GM12878 (cell line): ENCODE measurements at regions not wholly inside any gene's neighbourhood (a gene's known extent, or its start where the extent isn't known, plus 50 kb on each side); places are given as distances from the start of the nearest gene placed in this dataset.

Experiments
- ATAC-seq: fragments of 200-7000 bp; cut with Tn5 transposase; 3 replicates; pipeline ENCODE4 v1.9.1; 2020; ENCODE audit warnings: mild to moderate bottlenecking, moderate library complexity
- BruUV-seq: library from RNA; stranded (reverse); fragments of 400-500 nt; replicated peaks from 2 replicates; lab custom pipeline; 2021; lab: Mats Ljungman, UMichigan
- CTCF ChIA-PET: fragments of 300-600 bp; sonication (Branson Sonifier 250); formaldehyde crosslinking; extraction: SDS; loops from one replicate; lab custom pipeline; 2021; ENCODE audit warnings: inconsistent platforms; lab: Yijun Ruan, JAX
- POLR2A ChIA-PET: fragments of 350-600 bp; formaldehyde crosslinking; extraction: SDS; loops from one replicate; lab custom pipeline; 2021; ENCODE audit warnings: inconsistent platforms; lab: Charles Lee
- RAD21 ChIA-PET: fragments of 300-600 bp; sonication (Branson Sonifier 250); formaldehyde crosslinking; loops from one replicate; lab custom pipeline; 2023; ENCODE audit warnings: antibody characterized with exemption; ENCODE audit not compliant: unreplicated experiment; lab: Charles Lee
- SMC1A ChIA-PET: fragments of 300-600 bp; sonication (Branson Sonifier 250); formaldehyde crosslinking; loops from one replicate; lab custom pipeline; 2023; ENCODE audit not compliant: unreplicated experiment, uncharacterized antibody; lab: Charles Lee
- DNase-seq: peaks from one replicate; pipeline ENCODE4 v3.0.0-alpha.2; 2011; ENCODE audit warnings: low read depth, low spot score
- FAIRE-seq: peaks from 3 replicates; lab custom pipeline; 2011; peaks lifted over from hg19 to GRCh38; lab: Jason Lieb, UNC
- H2AFZ ChIP-seq: 2 replicates; pipeline ENCODE4 v1.6.0; 2011; ENCODE audit warnings: low read depth, low read length, control low read depth; ENCODE audit not compliant: control insufficient read depth
- H3K27ac ChIP-seq: 2 replicates; pipeline ENCODE4 v1.5.1; 2011; ENCODE audit warnings: control low read depth; ENCODE audit not compliant: control insufficient read depth, insufficient read depth
- H3K27me3 ChIP-seq, 2 experiments: replicated peaks in 1 of 2; 2 replicates each; pipeline versions ENCODE4 v1.6.0 to v1.6.1; 2011; ENCODE audit warnings: low read length in 1 of 2; ENCODE audit not compliant: control insufficient read depth in 2 of 2, insufficient read depth in 2 of 2
- H3K36me3 ChIP-seq, 2 experiments: 2 replicates each; pipeline ENCODE4 v1.5.1; 2011; ENCODE audit warnings: low read length in 1 of 2; ENCODE audit not compliant: control insufficient read depth in 2 of 2, insufficient read depth in 2 of 2
- H3K4me1 ChIP-seq: 2 replicates; pipeline ENCODE4 v1.6.1; 2011; ENCODE audit warnings: mild to moderate bottlenecking, low read length, moderate library complexity, mixed read lengths; ENCODE audit not compliant: control insufficient read depth, insufficient read depth
- H3K4me2 ChIP-seq: 2 replicates; pipeline ENCODE4 v1.6.0; 2011; ENCODE audit warnings: control low read depth; ENCODE audit not compliant: control insufficient read depth, insufficient read depth
- H3K4me3 ChIP-seq: fragments of 200-600 bp; sonication (generic); 2 replicates; pipeline ENCODE4 v1.5.1; 2016
- H3K79me2 ChIP-seq: 2 replicates; pipeline ENCODE4 v1.6.0; 2011; ENCODE audit warnings: low read length; ENCODE audit not compliant: control insufficient read depth, insufficient read depth
- H3K9ac ChIP-seq: 2 replicates; pipeline ENCODE4 v1.8.0; 2011; ENCODE audit warnings: low read length, control low read depth, mixed read lengths; ENCODE audit not compliant: control insufficient read depth, insufficient read depth
- H3K9me3 ChIP-seq: replicated peaks from 3 replicates; pipeline ENCODE4 v1.5.1; 2011; ENCODE audit warnings: mild to moderate bottlenecking, low read length; ENCODE audit not compliant: control insufficient read depth, insufficient read depth
- H4K20me1 ChIP-seq: 2 replicates; pipeline ENCODE4 v1.6.0; 2011; ENCODE audit not compliant: control insufficient read depth, insufficient read depth
- CBX3 ChIP-seq: fragments of 200-600 bp; sonication (generic); IDR thresholded peaks from 2 replicates; pipeline ENCODE4 v1.6.1; 2016; ENCODE audit warnings: low read depth, borderline replicate concordance
- PAX5 ChIP-seq: IDR thresholded peaks from 2 replicates; pipeline ENCODE4 v1.6.1; 2011; ENCODE audit warnings: low read depth, low read length, borderline replicate concordance
- SMAD5 ChIP-seq: IDR thresholded peaks from 2 replicates; pipeline ENCODE4 v1.6.1; 2016; ENCODE audit warnings: antibody characterized with exemption, low read depth
- SUZ12 ChIP-seq: fragments of 200-600 bp; sonication (generic); IDR thresholded peaks from one replicate; pipeline ENCODE4 v1.6.1; 2018; ENCODE audit warnings: antibody characterized with exemption, mild to moderate bottlenecking; ENCODE audit not compliant: unreplicated experiment
- ZNF274 ChIP-seq: IDR thresholded peaks from one replicate; pipeline ENCODE4 v1.8.0; 2011; ENCODE audit not compliant: insufficient read length, insufficient read depth
- WGBS: methylation state at CpG from one replicate; pipeline ENCODE4 v1.1.6; 2016; ENCODE audit warnings: low lambda C conversion rate; ENCODE audit not compliant: insufficient replicate concordance, insufficient coverage; ENCODE audit errors: missing lambda C conversion rate; 5-methylcytosine and 5-hydroxymethylcytosine counted together
- in situ Hi-C: fragments of 300-500 bp; cut with MboI; formaldehyde crosslinking; loops from 9 replicates; pipeline ENCODE4 v1.14.3; 2018; ENCODE audit warnings: mixed read lengths
- intact Hi-C: fragments of 100-400 bp; cut with micrococcal nuclease; formaldehyde crosslinking; loops from one replicate; pipeline ENCODE4 v1.14.2; 2022; ENCODE audit not compliant: unreplicated experiment
- TF ChIP-seq, protein P1 (sequence below): IDR thresholded peaks from 2 replicates; pipeline ENCODE4 v1.6.1; 2012; ENCODE audit warnings: improper control_type of control experiment, low read depth, low read length; ENCODE audit not compliant: insufficient replicate concordance
- TF ChIP-seq, protein P2 (sequence below): IDR thresholded peaks from 2 replicates; pipeline ENCODE4 v1.6.1; 2011; ENCODE audit warnings: borderline replicate concordance, low read depth, mild to moderate bottlenecking, moderate library complexity, low read length; ENCODE audit not compliant: insufficient read depth, poor library complexity, severe bottlenecking
- TF ChIP-seq, protein P3 (sequence below): IDR thresholded peaks from 2 replicates; pipeline ENCODE4 v1.6.1; 2012; ENCODE audit warnings: low read depth, low read length, improper control_type of control experiment
- TF ChIP-seq, protein P4 (sequence below): fragments of 450-650 bp; IDR thresholded peaks from 2 replicates; pipeline ENCODE4 v1.6.1; 2016; ENCODE audit warnings: mild to moderate bottlenecking, moderate library complexity, borderline replicate concordance

DNA sequence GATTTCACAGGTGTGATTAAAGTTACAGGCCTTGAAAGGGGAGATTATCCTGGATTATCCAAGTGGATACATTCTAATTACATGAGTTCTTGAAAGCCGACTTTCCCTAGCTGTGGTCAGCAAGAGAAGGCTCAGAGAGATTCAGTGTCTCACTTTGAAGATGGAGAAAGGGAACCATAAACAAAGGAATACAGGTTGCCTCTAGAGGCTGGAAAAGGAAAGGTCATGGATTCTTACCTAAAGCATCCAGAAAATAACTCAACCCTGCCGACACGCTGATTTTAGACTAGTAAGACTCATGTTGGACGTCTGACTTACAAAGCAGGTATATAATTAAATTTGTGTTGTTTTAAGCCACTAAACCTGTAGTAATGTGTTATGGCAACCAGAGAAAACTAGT is 1095.7 kb upstream of the ZEB2 start (continued):
- TF ChIP-seq, protein P1, sequence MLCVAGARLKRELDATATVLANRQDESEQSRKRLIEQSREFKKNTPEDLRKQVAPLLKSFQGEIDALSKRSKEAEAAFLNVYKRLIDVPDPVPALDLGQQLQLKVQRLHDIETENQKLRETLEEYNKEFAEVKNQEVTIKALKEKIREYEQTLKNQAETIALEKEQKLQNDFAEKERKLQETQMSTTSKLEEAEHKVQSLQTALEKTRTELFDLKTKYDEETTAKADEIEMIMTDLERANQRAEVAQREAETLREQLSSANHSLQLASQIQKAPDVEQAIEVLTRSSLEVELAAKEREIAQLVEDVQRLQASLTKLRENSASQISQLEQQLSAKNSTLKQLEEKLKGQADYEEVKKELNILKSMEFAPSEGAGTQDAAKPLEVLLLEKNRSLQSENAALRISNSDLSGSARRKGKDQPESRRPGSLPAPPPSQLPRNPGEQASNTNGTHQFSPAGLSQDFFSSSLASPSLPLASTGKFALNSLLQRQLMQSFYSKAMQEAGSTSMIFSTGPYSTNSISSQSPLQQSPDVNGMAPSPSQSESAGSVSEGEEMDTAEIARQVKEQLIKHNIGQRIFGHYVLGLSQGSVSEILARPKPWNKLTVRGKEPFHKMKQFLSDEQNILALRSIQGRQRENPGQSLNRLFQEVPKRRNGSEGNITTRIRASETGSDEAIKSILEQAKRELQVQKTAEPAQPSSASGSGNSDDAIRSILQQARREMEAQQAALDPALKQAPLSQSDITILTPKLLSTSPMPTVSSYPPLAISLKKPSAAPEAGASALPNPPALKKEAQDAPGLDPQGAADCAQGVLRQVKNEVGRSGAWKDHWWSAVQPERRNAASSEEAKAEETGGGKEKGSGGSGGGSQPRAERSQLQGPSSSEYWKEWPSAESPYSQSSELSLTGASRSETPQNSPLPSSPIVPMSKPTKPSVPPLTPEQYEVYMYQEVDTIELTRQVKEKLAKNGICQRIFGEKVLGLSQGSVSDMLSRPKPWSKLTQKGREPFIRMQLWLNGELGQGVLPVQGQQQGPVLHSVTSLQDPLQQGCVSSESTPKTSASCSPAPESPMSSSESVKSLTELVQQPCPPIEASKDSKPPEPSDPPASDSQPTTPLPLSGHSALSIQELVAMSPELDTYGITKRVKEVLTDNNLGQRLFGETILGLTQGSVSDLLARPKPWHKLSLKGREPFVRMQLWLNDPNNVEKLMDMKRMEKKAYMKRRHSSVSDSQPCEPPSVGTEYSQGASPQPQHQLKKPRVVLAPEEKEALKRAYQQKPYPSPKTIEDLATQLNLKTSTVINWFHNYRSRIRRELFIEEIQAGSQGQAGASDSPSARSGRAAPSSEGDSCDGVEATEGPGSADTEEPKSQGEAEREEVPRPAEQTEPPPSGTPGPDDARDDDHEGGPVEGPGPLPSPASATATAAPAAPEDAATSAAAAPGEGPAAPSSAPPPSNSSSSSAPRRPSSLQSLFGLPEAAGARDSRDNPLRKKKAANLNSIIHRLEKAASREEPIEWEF = no peak
- no peak for TF ChIP-seq SUZ12

GRCh38 chr2:145609951-145610350 is 1090.0 kb upstream of the ZEB2 start:
- no peaks in the 10 kb centered on the region; a peak in 1 of 4 replicates for H3K27me3 ChIP-seq
- no peak for ATAC-seq
- no peaks in the 10 kb centered on the region for H3K9me3 ChIP-seq
- H3K4me1 ChIP-seq = no peaks in the 10 kb centered on the region
- intact Hi-C loops = no loop called here
- no peak overlapping the region for H2AFZ ChIP-seq
- no peak overlapping the region for H3K9ac ChIP-seq
- H3K36me3 ChIP-seq = no peaks in the 10 kb centered on the region
- no peak overlapping the region for H3K4me2 ChIP-seq
- in situ Hi-C loops = no loop called here
- ChIA-PET SMC1A (no interaction called here), CTCF (no interaction called here), POLR2A (no interaction called here), RAD21 (no interaction called here)
- BruUV-seq = no TSS peak
- DNase-seq = no peak
- no peaks in the 10 kb centered on the region for H4K20me1 ChIP-seq
- no peak overlapping the region for H3K27ac ChIP-seq
- FAIRE-seq = no peak
- WGBS = 54% methylated on average over 3 of the region's 3 CpGs
- H3K79me2 ChIP-seq = no peaks in the 10 kb centered on the region
- no peak overlapping the region for H3K4me3 ChIP-seq
- TF ChIP-seq CBX3 = no peak
- TF ChIP-seq SMAD5 = no peak
- TF ChIP-seq, protein P2, sequence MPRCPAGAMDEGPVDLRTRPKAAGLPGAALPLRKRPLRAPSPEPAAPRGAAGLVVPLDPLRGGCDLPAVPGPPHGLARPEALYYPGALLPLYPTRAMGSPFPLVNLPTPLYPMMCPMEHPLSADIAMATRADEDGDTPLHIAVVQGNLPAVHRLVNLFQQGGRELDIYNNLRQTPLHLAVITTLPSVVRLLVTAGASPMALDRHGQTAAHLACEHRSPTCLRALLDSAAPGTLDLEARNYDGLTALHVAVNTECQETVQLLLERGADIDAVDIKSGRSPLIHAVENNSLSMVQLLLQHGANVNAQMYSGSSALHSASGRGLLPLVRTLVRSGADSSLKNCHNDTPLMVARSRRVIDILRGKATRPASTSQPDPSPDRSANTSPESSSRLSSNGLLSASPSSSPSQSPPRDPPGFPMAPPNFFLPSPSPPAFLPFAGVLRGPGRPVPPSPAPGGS = no peak
- TF ChIP-seq, protein P3, sequence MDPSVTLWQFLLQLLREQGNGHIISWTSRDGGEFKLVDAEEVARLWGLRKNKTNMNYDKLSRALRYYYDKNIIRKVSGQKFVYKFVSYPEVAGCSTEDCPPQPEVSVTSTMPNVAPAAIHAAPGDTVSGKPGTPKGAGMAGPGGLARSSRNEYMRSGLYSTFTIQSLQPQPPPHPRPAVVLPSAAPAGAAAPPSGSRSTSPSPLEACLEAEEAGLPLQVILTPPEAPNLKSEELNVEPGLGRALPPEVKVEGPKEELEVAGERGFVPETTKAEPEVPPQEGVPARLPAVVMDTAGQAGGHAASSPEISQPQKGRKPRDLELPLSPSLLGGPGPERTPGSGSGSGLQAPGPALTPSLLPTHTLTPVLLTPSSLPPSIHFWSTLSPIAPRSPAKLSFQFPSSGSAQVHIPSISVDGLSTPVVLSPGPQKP = no peak
- no peak for TF ChIP-seq ZNF274
- no peak for TF ChIP-seq PAX5
- TF ChIP-seq, protein P4, sequence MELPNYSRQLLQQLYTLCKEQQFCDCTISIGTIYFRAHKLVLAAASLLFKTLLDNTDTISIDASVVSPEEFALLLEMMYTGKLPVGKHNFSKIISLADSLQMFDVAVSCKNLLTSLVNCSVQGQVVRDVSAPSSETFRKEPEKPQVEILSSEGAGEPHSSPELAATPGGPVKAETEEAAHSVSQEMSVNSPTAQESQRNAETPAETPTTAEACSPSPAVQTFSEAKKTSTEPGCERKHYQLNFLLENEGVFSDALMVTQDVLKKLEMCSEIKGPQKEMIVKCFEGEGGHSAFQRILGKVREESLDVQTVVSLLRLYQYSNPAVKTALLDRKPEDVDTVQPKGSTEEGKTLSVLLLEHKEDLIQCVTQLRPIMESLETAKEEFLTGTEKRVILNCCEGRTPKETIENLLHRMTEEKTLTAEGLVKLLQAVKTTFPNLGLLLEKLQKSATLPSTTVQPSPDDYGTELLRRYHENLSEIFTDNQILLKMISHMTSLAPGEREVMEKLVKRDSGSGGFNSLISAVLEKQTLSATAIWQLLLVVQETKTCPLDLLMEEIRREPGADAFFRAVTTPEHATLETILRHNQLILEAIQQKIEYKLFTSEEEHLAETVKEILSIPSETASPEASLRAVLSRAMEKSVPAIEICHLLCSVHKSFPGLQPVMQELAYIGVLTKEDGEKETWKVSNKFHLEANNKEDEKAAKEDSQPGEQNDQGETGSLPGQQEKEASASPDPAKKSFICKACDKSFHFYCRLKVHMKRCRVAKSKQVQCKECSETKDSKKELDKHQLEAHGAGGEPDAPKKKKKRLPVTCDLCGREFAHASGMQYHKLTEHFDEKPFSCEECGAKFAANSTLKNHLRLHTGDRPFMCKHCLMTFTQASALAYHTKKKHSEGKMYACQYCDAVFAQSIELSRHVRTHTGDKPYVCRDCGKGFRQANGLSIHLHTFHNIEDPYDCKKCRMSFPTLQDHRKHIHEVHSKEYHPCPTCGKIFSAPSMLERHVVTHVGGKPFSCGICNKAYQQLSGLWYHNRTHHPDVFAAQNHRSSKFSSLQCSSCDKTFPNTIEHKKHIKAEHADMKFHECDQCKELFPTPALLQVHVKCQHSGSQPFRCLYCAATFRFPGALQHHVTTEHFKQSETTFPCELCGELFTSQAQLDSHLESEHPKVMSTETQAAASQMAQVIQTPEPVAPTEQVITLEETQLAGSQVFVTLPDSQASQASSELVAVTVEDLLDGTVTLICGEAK = no peak
